GM18870 (cell line): ENCODE measurements at regions not wholly inside any gene's neighbourhood (a gene's known extent, or its start where the extent isn't known, plus 50 kb on each side); places are given as distances from the start of the nearest gene placed in this dataset.

ENCODE experiments used
- ATAC-seq: cut with Tn5 transposase; IDR thresholded peaks from one replicate; pipeline ENCODE4 v1.9.1; 2021; ENCODE audit warnings: moderate library complexity; ENCODE audit not compliant: unreplicated experiment

DNA sequence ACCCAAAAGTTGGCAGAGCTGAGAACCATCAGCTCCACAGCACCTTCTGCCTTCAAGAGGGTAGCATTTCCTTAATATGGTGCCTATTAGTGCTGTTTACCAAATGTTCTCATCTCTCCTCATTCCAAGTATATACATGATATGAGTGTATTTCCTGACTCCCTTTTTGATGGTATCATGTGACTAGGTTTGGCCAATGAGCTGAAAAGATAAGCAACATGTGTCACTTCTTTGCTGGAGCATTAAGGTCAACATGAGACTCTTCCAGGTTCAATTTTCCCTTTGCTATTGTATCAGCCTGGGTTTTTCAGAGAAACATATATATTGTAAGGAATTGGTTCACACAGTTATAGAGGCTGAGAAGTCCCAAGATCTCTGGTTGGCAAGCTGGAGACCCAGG lies 310.9 kb downstream of the HRH4 start:
- no peak for ATAC-seq

DNA sequence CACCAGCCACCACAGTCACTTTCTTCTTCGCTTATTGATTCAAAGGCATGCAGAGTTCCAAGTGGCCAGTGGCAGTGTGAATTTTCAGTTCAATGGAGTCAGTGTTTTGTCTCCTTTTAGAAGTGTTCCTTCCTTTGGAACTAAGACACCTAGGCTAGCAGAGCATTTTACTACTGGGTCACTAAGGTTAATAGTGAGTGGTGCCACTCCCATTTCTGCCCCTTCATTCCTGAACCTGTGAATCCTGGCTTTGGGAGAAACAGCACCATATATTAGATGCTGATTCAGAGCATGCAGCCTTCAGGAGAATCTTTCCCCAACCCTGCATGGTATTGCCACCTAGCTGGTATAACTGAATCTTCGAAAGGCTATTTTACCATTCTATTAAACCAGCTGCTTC lies 312.7 kb downstream of the HRH4 start:
- ATAC-seq: no peak

GRCh38 chr18:24776019-24776418 lies 315.6 kb downstream of the HRH4 start:
- no peak for ATAC-seq

GRCh38 chr18:24778810-24779418 lies 318.5 kb downstream of the HRH4 start:
- ATAC-seq: no peak

GRCh38 chr18:24782566-24782965 lies 322.1 kb downstream of the HRH4 start:
- ATAC-seq: no peak

GRCh38 chr18:24785019-24785418 lies 324.6 kb downstream of the HRH4 start:
- ATAC-seq: no peak

DNA sequence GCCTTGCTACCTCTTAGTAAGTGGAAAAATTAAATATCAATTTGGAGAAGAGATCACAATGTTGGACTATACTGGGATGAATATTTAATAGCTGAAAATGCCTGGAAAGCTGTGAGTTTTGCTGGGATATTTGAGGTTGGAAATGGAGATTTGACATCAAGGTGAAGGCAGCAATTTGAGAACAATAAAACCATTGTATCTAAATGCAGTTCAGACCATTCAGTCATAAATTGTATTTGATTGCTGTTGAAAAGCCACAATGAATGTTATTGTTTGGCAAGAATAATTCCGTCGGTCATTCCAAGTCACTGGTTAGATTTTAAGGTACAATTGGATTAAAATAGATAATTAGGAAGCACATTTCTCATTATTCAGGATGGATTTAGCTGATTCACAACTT lies 325.6 kb downstream of the HRH4 start:
- ATAC-seq: no peak

- no peak for ATAC-seq
These were observed 329.9 kb downstream of the HRH4 start for GRCh38 chr18:24790347-24790746.

- ATAC-seq: no peak
These were observed 331.5 kb downstream of the HRH4 start for GRCh38 chr18:24791751-24792545.

GRCh38 chr18:24793742-24794141 lies 333.3 kb downstream of the HRH4 start:
- ATAC-seq: no peak

DNA sequence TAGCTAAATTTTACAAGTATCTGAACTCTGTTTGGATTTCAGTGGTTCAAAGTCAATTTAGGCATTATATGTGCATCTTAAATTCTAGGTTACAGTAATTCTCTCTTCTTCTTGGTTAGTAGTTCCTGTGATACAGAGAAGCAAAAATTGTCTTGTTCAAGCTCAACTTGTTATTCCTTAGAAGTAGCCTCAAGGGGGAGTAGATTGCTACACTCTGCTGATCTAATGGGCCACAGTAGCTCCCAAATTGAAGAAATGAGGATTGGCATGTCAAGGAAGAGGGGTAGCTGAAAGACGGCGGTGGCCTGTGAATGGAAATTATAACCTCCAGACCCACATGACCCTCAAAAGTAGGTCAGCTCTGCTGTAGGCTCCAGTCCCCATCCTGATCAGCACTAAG lies 334.7 kb downstream of the HRH4 start:
- ATAC-seq: no peak

DNA sequence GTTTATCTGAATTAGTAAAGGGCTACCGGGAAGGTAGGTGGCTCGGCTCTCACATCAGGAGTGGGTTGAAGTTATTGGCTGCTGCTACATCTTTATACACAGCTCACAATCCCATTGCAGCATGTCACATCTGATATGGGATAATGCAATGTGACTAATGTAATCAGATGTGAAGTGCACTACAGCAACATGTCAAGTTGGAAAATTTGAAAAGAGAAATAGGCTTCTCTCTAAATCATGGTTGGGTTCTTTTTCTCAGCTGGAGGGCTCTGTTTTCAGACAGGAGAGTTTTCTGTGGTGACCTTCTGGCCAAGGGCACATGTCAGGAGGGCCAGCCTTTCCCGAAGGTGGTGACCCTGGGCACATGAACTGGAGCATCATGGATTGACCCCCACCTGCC lies 337.5 kb downstream of the HRH4 start:
- ATAC-seq: no peak

- ATAC-seq: no peak
These were observed 338.7 kb downstream of the HRH4 start for GRCh38 chr18:24799176-24799575.

GRCh38 chr18:24799720-24800119 lies 339.3 kb downstream of the HRH4 start:
- no peak for ATAC-seq

DNA sequence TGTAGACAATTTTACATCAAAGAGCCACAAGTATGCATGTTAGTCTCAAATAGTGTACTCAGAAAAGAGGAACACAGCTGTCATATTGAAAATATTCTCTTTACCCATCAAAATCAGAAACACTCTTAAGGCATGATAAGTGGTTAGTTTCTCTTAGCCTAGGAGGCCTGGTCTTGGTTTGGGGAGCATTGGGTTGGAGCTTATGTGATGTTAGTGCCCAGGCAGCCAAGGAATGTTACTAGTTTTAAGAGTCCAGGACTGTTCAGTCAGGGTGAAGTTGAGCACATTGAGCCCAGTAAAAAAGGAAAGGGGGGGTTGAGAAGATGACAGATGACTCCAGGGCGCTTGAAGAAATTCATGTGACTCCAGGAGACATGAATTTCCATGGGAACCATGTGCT lies 340.6 kb downstream of the HRH4 start:
- ATAC-seq: no peak

- no peak for ATAC-seq
These were observed 342.0 kb downstream of the HRH4 start for GRCh38 chr18:24802456-24802855.

DNA sequence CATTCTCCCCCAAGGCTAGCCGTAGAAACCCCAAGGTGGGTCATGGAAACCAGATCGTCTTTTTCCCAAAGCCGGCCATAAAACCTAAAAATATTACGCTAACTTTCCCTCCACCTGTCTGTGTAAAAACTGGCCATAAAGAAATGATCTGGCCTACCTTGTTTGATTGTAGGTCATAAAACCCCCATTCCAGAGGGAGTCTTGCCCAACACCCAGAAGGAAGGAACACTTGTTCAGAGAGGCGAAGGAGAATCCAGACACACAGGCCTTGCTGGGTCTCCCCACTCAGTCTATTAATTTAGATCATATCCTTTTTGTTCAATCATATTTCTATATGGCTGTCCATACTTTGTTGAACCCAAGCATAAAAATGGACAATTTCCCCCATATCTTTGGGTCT lies 344.7 kb downstream of the HRH4 start:
- no peak for ATAC-seq

DNA sequence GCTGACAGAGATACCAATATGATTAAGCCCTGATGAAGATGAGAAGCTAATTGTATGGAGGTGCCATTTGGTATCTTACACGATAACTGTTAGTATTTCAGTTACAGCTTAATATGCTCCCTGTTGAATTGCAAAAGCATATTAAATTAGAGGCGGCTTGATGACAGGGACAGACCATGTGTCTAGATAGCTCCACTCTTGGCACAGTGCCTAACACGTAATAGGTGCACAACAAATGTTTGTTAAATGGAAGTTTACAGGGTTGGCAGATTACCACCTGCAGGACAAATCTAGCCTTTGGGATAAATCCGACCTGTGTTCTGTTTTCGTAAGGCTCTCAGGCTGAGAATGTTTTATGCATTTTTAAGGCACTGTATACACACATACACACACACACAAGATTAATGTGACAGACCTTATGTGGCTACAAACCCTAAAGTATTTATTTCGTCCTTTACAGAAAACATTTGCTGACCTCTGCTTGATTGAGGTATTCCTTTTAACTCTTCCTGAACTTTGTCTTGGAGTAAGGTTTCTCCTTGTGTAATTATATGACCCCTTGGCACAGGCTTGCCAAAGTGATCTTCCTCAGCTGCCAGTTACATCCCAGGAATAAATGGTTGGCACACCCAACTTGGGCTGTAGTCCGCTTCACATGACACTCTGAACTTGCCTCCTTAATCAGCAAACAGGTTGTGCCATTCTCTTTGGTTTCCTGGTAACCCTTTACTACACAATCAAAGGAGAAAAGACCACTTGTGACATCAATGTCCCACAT lies 348.9 kb downstream of the HRH4 start:
- no peak for ATAC-seq

DNA sequence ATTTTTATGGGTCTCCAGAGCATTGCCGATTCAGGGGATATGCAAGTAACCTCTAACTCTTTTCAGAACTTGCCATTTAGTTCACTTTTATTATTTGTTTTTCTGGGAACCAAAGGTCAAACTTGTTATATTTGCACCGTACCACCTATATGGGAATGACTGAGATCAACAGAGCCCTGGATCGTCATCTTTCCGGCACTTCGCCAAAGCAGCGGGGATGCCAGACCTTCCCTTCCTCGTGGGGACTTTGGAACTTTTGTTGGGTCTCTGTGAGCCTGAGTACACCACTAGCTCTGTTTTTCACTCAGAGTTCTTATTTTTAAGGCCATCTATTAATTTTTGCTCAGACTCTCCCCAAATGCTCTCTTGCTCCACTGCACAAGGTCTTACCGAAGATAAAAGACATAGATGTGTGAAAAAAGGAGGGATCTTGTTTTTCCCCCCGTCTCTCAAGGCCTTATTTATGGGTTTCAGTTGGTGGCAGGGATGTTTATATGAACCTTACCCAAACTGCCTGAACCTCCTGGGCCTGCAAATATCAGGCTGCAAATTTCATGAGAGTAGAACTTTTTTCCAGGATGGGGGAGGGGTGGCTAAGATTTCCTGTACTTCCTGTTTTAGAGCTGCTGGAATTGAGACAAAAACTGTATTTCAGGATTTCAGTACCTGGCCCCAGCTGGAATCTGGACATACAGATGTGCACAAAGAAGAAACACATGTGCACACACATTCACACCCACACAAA lies 350.3 kb downstream of the HRH4 start:
- no peak for ATAC-seq

DNA sequence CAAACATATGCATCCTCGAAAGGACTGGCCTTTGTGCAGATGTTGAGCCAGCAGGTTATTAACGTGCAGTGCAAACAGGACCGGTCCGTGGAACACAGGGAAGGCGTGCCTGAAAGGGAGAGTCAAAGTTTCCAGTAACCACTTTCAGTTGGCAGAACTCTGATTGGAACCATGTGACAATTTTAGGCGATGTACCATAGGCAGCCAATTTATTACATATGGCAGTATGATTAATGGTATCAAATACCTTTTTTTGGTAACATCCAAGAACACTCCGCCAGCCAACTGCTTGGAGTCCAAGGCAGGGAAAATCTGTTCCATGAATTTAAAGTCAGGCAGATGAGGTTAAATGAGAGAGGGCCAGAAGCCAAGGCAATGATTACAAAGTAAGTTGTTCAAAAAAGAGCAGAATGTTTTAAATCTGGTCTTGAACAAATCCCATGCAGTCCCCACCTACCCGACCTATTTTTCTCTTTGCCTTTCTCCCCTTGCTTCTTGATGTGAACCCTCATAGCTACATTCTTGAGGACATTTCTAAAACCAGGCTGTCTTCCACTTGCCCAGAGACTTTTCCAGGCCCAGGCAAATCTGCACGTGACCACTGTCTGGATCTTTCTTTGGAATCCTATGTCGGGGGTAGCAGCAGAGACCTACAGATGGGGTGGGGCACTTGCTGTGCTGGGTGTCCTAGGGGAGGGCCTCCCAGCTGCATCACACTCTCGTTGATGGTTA lies 351.7 kb downstream of the HRH4 start:
- ATAC-seq: no peak

GRCh38 chr18:24814521-24814920 lies 354.1 kb downstream of the HRH4 start:
- no peak for ATAC-seq
